TTC549 (cell line): ENCODE measurements at regions not wholly inside any gene's neighbourhood (a gene's known extent, or its start where the extent isn't known, plus 50 kb on each side); places are given as distances from the start of the nearest gene placed in this dataset.

Source experiments
- FAIRE-seq: peaks from 2 replicates; lab custom pipeline; 2012; peaks lifted over from hg19 to GRCh38; lab: Jason Lieb, UNC

DNA sequence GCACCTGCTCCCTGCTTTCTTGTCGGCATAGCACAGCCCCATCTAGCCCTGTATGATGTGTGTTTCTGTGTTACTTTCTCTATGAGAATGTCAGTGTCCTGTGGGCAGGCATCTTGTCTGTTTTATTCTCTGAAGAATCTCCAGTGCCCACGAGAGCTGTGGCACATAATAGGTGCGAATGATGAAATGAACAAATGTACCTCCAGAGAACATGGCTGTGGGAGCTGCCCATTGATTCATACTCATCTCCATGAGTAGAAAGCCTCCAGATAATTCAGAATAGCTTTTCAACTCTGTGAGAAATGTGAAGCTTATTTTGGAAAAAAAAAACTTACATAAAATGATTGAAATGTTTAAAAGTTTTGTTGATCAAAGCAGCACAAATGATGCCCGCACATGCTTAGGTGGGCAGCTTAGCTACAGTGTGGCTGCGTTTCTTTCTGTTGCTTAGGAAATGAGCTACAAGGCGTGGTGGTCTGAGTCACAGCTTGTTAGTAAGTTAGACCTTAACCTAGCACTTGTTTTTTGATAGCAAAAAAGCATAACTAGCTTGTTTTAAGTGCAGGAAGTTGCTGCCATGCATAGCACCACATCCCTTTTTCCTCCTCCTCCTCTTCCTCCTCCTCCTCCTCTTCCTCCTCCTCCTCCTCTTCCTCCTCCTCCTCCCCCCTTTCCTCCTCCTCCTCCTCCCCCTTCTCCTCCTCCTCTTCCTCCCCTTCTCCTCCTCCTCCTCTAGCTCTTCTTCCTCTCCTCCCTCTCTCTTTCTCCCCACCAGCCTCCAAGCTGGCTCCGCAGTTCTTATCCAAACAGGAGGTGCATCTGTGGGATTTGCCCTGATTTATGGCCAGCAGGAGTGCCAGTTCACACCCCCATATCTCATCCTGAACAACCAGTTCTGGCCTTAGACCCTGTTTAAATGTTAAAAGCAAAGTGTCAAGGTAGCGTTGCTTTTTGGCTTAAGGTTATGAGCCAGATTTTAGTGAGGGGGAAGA is 221.5 kb downstream of the IRF8 start:
- FAIRE-seq = no peak

DNA sequence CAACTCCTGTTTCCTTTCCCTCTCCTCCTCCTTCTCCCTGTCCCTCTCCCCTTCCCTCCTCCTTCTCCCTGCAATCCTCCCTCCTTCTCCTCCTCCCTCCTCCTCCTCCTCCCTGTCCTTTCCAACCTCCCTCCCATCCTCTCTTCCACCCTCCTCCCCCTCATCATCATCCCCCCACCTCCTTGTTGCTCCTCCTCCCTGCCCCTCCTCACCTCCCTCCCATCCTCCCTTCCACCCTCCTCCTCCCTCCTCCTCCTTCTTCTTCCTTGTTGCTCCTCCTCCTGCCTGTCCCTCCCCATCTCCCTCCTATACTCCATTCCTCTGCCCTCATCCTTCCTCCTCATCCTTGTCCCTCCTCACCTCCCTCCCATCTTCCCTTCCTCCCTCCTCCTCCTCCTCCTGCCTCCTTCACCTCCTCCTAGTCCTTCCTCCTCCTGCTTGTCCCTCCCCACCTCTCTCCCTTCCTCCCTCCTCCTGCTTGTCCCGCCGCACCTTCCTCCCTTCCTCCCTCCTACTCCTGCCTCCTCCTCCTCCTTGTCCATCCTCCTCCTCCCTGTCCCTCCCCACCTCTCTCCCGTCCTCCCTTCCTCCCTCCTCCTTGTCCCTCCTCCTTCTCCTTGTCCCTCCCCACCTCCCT is 222.5 kb downstream of the IRF8 start:
- no peak for FAIRE-seq

DNA sequence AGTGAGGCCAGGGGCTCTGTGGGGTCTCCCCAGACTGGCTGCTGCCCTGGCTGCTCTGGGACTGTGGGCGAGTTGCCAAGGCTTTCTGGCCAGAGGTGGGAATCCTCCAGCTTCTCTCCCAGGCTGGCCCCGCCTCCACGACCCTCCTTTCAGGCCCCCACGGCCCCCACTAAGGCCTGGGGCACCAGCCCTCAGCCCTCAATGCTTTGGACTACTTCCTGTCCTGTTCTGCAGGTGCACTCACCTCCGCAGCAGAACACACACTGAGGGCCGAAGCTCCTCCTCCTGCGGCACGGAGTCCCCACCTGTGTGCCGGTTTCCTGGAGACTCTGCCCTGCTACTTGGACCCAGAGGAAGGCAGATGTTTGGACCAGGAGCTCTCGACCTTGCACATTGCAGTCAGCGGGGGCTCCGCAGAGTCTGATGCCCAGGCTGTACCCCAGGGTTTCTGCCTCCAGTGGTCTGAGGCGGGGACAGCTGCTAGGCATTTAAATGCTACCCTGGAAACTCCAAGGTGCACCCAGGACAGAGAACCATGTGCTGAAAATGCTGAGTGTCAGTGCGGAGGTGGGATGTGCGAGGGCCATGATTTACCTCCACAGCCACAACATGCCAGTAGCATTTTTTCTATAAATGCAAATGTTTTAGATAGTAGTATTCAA is 223.8 kb downstream of the IRF8 start:
- FAIRE-seq = no peak

DNA sequence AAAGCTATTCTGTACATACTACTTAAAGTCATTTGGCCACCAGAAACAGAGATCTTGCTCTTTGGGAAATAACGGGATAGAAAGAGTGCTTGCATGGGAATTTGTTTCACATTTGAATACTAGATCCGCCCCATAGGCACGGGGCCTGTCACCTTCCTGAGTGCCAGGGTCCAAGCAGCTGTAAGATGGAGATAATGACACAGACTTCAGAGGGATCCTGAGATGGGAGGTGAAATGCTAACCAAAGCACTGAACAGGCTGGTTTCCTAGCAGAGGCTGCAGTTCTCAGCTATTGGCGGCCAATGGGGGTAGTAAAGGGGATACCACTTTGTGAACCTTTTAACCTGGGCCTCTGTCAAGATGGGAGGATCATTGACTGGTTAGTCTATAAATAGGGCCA is 225.4 kb downstream of the IRF8 start:
- FAIRE-seq = no peak

DNA sequence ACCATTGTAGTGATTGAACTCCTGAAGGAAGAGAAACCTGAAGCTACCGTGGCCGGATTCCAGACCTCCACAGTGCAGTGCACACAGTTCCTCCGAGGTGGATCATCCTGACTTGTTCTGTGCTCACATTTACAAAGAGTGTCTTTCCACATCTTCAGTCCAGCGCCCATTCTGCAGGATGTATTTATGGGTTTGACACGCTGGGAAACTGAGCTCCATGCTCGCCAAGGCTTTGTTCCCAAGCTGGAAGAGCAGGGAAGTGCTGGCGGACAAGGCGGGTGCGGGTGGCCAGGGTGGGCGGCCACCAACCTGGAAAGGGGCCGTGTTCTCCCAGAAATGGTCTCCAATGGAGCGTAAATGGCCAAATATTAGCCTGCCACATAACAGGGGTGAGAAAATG is 227.9 kb downstream of the IRF8 start:
- FAIRE-seq = no peak

DNA sequence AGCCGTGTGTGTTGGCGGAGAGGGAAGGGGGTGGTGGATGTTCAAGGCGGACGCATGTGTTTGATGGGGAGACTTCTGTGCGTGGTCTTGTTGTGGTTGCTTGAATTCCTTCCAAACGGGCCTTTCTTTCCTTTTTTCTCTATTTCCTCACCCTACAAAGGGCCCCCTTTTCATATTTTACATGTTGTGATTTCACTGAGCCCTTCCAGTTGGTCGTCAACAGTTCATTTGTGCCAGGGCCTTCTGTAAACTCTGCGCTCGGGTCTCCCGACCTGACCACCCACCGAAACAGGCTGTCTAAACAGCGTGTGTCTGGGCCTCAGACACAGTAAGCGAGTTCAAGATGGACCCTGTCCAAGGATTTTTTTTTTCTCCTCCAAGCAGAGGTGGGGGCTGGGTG is 228.4 kb downstream of the IRF8 start:
- no peak for FAIRE-seq

DNA sequence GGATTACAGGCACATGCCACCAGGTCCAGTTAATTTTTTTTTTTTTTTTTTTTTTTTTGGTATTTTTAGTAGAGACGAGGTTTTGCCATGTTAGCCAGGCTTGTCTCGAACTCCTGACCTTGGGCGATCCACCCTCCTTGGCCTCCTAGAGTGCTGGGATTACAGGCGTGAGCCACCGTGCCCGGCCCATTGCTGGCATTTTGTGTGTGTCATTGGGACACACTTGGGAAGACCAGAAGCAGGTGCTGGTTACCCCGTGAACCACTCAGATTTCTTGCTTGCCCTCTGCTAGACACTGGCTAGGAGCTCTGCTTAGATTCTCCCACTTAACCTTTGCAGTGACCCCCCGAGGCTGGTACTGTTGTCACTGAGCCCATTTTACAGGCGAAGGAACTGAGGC is 229.3 kb downstream of the IRF8 start:
- no peak for FAIRE-seq

DNA sequence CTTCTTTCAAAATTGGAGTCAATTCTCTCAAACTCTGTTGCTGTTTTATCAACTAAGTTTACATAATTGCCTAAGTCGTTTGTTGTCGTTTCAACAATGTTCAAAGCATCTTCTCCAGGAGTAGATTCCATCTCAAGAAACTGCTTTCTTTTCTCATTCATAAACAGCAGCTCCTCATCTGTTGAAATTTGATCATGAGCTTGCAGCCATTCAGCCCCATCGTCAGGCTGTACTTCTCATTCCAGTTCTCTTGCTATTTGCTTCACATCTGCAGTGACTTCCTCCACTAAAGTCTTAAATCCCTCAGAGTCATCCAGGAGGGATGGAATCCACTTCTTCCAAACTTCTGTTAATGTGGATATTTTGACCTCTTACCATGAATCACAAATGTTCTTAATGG is 230.6 kb downstream of the IRF8 start:
- peak; percentile 53 for FAIRE-seq

DNA sequence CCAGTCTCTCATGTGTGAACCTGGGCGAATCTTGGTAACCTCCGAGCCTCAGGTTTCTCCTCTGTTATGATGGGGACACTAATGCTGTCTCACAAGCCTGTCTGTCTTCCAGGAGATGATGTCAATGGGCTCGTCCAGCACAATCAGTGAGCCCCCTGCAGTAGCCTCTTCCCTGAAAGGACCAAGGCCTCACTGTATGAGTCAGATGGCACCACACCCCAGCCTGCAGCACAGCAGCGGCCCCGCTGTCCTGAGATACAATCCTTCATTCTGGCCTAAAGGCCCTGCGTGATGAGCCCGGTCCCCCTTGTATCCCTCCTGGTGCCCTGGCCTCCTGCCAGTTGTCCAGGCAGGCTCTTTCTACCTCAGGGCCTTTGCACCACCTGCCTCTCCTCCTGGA is 234.4 kb downstream of the IRF8 start:
- no peak for FAIRE-seq

DNA sequence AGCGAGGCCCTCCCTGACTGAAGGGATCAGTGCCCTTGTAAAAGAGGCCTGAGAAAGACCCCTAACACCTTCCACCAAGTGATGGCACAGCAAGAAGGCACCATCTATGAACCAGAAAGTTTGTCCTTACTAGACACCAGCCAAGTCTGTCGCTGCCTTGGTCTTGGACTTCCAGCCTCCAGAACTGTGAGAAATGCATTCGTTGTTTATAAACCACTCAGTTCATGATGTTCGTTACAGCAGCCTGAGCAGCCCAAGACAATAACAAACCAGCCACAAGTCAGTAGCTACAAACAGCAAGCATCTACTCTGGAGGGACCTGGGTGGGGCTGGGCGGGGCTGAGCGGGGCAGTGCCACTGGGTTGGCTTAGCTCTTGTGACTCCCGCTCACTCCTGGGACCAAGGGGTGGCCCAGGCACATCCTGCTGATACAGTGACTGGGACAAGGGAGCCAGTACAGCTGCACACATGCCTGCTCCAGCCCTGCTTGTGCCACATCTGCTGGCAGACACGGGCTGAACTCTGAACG is 234.9 kb downstream of the IRF8 start:
- no peak for FAIRE-seq

DNA sequence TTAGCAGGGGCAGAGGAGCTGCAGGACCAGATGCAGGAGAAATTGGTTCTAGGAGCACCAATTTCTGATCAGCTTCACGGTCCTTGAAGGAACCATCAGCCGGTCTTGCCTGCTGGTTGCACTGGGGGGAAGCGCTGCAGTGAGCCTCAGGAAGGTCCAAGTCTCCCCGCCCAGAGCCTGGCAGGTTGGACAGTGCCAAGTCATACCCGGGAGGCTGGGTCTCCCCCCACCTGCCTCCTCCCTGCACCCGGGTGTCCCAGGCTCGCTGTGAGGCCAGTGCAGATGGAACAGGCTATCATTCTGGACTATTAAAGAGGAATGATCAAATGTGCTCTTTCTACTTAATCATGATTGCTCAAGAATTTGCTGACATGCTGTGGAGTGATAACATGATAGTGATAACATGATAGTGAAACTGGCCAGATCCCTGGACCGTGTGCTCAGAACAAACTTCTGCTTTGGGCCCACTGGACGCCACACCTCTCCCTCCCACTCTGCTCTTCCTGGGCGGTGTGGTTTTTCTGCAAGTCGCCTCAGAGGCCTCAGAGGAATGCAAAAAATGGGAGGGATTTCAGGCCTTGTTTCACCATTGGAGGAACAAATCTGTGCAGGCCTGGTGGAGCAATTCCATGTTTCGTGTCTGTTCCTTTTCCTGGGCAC is 236.0 kb downstream of the IRF8 start:
- no peak for FAIRE-seq

DNA sequence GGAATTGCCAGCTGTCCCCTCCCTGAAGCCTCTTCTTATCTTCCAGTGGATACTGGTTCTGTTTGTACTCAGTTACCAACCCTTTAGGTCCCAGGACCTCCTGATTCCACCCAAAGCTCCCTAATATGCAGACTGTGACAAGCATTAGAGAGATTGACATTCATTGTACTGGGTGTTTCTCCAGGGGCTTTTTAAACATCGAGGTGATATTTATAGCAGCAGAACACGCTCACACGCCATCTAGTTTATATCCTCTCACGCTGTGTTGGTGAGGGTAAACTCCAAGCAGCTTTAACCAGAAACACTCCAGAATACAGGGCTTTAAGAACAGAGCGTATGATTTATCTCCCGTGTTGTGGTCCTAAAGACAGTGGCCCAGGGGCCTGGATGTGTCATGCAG is 238.4 kb downstream of the IRF8 start:
- FAIRE-seq = no peak

DNA sequence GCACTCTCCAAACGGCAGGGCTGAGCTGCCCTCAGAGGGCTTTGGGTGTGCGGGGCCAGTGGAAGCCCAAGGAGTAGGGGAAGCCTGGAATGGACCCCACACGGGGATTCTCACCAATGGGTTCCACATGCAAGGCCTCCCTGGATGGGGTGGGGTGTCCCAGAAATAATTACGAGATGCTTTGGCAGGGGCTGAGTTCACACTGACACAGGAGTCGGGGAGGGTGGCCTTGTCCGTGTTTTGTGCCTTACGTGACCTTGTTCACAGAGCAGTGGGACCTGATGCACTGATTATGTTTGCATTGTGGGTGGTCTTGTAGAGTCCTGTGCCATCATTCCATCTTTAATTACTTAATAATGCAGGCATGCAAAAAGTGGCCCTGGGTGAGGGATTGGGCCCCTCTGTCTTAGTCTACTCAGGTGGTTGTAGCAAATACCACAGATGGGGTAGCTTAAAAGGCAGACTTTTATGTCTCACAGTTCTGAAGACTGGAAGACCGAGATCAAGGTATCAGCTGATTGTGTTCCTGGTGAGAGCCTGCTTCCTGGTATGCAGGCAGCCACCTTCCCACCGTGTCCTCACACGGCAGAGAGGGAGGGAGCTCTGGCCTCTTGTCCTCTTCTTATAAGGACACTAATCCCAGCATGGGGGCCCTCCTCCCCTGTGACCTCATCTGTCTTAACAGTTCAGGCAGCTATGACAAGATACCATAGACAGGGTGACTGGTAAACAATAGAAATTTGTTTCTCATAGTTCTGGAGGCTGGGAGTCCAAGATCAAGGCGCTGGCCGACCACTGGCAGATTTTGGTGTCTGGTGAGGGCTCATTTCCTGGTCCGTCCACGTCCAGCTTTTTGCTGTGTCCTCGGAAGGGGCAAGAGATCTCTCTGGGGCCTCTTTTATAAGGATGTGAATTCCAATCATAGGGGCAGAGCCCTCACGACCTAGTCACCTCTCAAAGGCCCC is 239.4 kb downstream of the IRF8 start:
- FAIRE-seq = no peak

DNA sequence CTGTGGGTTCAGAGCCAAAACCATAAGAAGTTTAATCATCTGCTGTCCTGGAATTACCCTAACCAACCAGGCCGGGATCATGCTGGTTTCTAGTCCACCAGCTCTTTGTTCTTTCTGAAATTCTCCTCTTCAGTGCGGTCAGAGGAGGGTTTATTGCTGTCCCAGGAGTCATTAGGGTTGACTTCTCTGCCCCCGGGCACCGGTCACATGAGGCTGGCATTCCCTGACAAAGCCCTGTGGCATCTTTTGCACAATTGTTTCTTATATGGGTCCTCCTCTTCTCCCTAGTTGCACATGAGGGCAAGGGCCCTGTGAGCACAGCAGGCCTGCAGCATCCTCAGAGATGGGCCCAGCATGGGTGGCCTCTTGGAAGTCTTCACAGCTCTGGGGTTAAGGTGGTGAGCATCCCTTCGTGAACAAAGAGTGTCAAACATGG is 243.9 kb downstream of the IRF8 start:
- no peak for FAIRE-seq

DNA sequence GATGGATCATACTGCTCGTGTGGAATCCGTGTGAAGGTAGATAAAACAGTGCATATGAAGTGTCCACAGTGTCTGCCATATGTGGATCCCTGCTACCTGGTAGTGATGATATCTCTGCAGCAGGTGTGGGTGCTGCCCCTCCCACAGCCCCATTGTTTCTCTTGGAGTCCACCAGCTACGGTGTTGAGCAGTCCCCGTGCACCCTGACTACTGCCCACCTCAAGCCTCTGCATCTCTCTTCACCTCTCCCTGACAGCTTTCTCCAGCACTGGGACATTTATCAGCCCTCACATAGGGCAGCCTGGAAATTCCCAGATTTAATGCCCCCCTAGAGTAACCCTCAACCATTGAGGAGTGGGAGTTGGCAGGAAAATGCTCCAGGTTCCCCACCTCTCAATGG is 244.7 kb downstream of the IRF8 start:
- no peak for FAIRE-seq

DNA sequence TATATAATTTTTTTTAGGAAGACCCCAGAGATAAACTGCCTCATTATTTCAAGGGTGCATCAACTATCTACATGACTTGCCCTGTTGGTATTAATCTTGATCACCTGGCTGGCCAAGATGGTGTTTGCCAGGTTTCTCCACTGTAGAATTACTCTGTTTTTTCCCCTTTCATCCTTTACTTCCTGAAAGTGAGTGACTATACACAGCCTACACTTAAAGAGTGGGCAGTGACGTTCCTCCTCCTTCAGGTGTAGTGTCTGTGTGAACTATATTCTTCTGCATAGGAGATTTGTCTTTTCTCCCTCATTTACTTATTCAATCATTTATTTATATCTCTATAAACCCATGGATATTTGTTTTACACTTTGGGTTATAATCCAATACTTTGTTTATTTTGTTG is 246.7 kb downstream of the IRF8 start:
- FAIRE-seq = no peak

DNA sequence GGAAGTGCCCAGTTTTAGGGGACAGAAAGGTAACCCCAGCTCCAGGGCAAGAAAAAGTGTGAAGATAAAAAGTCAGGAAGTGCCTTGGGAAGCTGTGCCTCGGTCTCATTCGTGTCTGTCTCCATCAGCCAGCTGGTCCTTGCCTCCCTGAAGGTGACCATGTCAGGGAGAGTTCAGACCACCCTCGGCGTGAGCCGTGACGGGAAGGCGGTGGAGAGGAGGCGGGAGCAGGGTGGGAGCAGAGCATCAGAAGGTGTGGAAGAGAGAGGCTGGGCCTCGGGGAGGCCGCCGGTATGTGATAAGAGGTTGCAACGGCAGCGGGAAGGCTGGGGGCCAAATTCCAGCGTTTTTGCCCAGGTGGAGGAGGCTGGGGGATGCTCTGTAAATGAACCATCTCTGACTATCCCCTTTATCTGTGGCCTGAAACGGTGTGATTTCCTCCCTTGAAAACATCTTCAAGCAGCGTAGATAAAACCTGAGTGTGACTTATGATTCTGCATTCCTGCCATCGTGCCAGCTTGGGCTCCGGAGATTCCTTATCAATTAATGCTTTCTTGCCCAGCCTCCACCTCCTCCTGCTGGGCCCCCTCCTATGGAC is 251.8 kb downstream of the IRF8 start:
- no peak for FAIRE-seq

DNA sequence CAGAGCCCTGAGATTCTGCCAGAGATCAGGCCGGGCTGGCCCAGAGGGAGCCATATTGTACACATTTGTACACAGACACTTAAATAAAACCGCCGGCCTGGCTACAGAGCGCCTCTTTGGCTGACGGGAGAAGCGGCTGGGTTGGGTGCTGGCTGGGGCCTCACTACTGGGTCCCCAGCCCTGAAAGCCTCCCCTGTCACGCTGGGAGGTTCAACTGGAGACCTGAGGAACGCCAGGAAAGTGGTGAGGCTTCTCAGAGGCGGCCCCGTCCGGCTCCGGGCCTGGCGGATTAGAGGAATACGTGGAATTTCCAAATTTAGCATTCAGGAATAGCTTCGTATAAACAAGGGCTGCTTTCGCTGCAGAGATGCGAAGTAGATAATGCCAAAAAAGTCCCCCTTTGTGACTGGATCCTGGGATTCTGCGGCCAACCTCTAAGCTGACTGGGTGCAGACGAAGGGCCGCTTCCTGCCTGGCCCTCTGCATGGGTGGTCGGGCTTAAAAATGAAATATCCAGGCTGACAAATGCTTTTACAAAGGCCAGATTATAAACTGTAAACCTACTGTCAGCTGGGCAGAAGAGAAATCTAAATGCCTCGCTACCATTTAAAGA is 252.4 kb downstream of the IRF8 start:
- FAIRE-seq = no peak

DNA sequence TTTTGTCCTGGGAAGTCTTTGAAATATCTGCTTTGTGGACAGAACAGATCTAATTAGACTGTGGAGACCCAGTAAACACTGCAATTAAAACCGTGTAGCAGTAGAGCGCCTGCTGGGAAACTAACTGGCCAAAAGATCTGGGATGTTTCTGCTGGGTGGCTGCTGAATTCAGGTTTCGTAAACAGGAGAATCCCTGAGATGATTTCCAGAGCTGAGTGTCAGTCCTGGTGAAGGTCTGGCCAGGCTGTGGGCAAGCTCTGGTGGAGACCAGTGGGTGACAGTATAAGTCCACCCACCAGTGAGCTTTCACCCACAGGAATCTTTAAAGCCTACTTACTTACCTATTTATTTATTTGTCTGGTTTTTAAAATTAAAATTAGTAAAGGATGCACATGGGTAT is 257.2 kb downstream of the IRF8 start:
- no peak for FAIRE-seq

DNA sequence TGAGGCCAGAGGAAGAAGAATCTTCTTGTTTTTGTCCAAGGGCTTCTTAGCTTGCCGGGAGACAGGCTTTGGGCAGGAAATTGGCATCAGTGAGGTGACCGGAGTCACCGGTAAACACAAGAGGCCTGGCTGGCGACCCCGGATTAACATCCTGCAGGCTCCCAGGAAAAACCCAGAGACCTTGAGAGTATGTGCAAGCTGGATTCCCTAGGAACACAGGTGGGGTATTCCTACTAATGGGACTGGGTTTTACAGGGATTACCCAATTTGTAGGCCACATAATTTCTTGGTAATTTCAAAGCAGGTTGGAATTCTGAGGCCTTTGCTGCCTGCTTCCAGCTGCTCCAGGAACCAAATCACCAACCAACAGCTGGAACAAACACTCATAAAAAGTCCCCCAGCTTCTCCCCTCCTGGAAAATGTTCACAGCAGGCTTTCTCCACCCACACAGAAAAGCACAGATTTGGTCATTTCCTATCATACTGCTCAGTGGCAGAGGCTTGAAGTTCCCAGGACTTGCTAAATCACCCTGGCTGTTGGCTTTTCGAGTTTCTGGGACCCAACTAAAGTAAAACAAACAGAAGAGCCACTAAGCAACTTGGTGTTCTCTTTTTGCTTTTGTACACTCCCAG is 258.8 kb downstream of the IRF8 start:
- no peak for FAIRE-seq
